ENCODE measurements at regions not wholly inside any gene's neighbourhood (a gene's known extent, or its start where the extent isn't known, plus 50 kb on each side); places are given as distances from the start of the nearest gene placed in this dataset.

GRCh38 chr3:166123088-166123487, 285.9 kb upstream of the BCHE start:
- Histone ChIP-seq H3K9ac (no peak overlapping the region), H3F3A (replicated peaks; ENCODE audit: insufficient read depth) (no peaks in the 10 kb centered on the region), H3K4me2 (no peak overlapping the region), H3K36me3 (replicated peaks in 1 of 2; ENCODE audit: control insufficient read depth in 1 of 2, insufficient read depth in 2 of 2, low read length in 1 of 2) (no peaks in the 10 kb centered on the region), H4K20me1 (ENCODE audit: insufficient read depth) (no peaks in the 10 kb centered on the region), H2AFZ (ENCODE audit: low read depth) (no peak overlapping the region), H3K4me1 (ENCODE audit: control insufficient read depth in 1 of 2, insufficient read depth in 2 of 2, low read depth in 1 of 2, low read length in 1 of 2) (no peaks in the 10 kb centered on the region), H3K4me3 (ENCODE audit: low read depth in 2 of 2, low read length in 1 of 2) (no peak overlapping the region), H3K79me2 (ENCODE audit: insufficient read depth) (no peaks in the 10 kb centered on the region), H3K27me3 (ENCODE audit: insufficient read depth) (no peaks in the 10 kb centered on the region), H3K27ac (ENCODE audit: low read depth in 2 of 2, low read length in 1 of 2) (no peak overlapping the region), H3K9me3 (no peaks in the 10 kb centered on the region), H3K9me2 (no peaks in the 10 kb centered on the region)
- DNase-seq, result no peak
- CTCF ChIA-PET, result no interaction called here
- no peak for TF ChIP-seq NFIC (IDR thresholded peaks at IDR 0.05; ENCODE audit: borderline replicate concordance)
- no peak for TF ChIP-seq SMC3 (IDR thresholded peaks at IDR 0.05; ENCODE audit: low read depth, low read length)
- TF ChIP-seq, protein P1, sequence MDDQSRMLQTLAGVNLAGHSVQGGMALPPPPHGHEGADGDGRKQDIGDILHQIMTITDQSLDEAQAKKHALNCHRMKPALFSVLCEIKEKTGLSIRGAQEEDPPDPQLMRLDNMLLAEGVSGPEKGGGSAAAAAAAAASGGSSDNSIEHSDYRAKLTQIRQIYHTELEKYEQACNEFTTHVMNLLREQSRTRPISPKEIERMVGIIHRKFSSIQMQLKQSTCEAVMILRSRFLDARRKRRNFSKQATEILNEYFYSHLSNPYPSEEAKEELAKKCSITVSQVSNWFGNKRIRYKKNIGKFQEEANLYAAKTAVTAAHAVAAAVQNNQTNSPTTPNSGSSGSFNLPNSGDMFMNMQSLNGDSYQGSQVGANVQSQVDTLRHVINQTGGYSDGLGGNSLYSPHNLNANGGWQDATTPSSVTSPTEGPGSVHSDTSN (IDR thresholded peaks at IDR 0.05), result no peak
- POLR2A ChIA-PET, result interaction anchor here (0.6 kb wide), 1 partner anchor 357 kb away, joined by 3 read pairs; no protein-coding TSS in a partner anchor

DNA sequence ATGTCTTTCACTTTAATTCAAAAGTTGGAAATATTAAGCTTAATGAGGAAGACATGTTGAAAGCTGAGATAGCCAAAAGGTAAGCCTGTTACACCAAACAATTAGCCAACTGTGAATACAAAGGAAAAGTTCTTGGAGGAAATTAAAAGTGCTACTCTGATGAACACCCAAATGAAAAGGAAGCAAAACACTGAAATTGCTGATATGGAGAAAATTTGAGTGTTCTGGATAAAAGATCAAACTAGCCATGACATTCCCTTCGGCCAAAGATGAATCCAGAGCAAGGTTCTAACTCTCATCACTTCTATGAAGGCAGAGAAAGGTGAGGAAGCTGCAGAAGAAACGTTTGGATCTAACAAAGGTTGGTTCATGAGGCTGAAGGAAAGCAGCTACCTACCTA, 280.8 kb upstream of the BCHE start:
- no peaks in the 10 kb centered on the region for H3K79me2 ChIP-seq (ENCODE audit: insufficient read depth)
- no peaks in the 10 kb centered on the region for H3F3A ChIP-seq (replicated peaks; ENCODE audit: insufficient read depth)
- no peaks in the 10 kb centered on the region for H3K27me3 ChIP-seq (ENCODE audit: insufficient read depth)
- WGBS (ENCODE audit: low lambda C conversion rate), result 2% methylated on average over 2 of the region's 2 CpGs
- no peak overlapping the region for H3K9ac ChIP-seq
- H3K4me1 ChIP-seq (ENCODE audit: control insufficient read depth in 1 of 2, insufficient read depth in 2 of 2, low read depth in 1 of 2, low read length in 1 of 2), result no peaks in the 10 kb centered on the region
- no peak overlapping the region for H3K27ac ChIP-seq (ENCODE audit: low read depth in 2 of 2, low read length in 1 of 2)
- ChIA-PET CTCF (no interaction called here), POLR2A (no interaction called here)
- no peak for DNase-seq
- no peaks in the 10 kb centered on the region for H3K36me3 ChIP-seq (replicated peaks in 1 of 2; ENCODE audit: control insufficient read depth in 1 of 2, insufficient read depth in 2 of 2, low read length in 1 of 2)
- H4K20me1 ChIP-seq (ENCODE audit: insufficient read depth), result no peaks in the 10 kb centered on the region
- no peak overlapping the region for H3K4me2 ChIP-seq
- H2AFZ ChIP-seq (ENCODE audit: low read depth), result no peak overlapping the region
- H3K9me3 ChIP-seq, result no peaks in the 10 kb centered on the region
- no peak overlapping the region for H3K4me3 ChIP-seq (ENCODE audit: low read depth in 2 of 2, low read length in 1 of 2)
- H3K9me2 ChIP-seq, result no peaks in the 10 kb centered on the region; the same call in 1 of the 2 replicates
- TF ChIP-seq SMC3 (IDR thresholded peaks at IDR 0.05; ENCODE audit: low read depth, low read length), result no peak
- no peak for TF ChIP-seq CHD2 (IDR thresholded peaks at IDR 0.05; ENCODE audit: low read length, partially characterized antibody)
- TF ChIP-seq TEAD4 (IDR thresholded peaks at IDR 0.05; ENCODE audit: borderline replicate concordance, insufficient read depth), result no peak
- TF ChIP-seq, protein P2, sequence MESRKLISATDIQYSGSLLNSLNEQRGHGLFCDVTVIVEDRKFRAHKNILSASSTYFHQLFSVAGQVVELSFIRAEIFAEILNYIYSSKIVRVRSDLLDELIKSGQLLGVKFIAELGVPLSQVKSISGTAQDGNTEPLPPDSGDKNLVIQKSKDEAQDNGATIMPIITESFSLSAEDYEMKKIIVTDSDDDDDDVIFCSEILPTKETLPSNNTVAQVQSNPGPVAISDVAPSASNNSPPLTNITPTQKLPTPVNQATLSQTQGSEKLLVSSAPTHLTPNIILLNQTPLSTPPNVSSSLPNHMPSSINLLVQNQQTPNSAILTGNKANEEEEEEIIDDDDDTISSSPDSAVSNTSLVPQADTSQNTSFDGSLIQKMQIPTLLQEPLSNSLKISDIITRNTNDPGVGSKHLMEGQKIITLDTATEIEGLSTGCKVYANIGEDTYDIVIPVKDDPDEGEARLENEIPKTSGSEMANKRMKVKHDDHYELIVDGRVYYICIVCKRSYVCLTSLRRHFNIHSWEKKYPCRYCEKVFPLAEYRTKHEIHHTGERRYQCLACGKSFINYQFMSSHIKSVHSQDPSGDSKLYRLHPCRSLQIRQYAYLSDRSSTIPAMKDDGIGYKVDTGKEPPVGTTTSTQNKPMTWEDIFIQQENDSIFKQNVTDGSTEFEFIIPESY (IDR thresholded peaks at IDR 0.05; ENCODE audit: borderline replicate concordance, low read depth), result no peak
- TF ChIP-seq EP300 (IDR thresholded peaks at IDR 0.05; ENCODE audit: borderline replicate concordance in 1 of 2, low read depth in 1 of 2, low read length in 1 of 2), result no peak
- TF ChIP-seq, protein P3, sequence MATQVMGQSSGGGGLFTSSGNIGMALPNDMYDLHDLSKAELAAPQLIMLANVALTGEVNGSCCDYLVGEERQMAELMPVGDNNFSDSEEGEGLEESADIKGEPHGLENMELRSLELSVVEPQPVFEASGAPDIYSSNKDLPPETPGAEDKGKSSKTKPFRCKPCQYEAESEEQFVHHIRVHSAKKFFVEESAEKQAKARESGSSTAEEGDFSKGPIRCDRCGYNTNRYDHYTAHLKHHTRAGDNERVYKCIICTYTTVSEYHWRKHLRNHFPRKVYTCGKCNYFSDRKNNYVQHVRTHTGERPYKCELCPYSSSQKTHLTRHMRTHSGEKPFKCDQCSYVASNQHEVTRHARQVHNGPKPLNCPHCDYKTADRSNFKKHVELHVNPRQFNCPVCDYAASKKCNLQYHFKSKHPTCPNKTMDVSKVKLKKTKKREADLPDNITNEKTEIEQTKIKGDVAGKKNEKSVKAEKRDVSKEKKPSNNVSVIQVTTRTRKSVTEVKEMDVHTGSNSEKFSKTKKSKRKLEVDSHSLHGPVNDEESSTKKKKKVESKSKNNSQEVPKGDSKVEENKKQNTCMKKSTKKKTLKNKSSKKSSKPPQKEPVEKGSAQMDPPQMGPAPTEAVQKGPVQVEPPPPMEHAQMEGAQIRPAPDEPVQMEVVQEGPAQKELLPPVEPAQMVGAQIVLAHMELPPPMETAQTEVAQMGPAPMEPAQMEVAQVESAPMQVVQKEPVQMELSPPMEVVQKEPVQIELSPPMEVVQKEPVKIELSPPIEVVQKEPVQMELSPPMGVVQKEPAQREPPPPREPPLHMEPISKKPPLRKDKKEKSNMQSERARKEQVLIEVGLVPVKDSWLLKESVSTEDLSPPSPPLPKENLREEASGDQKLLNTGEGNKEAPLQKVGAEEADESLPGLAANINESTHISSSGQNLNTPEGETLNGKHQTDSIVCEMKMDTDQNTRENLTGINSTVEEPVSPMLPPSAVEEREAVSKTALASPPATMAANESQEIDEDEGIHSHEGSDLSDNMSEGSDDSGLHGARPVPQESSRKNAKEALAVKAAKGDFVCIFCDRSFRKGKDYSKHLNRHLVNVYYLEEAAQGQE (IDR thresholded peaks at IDR 0.05; ENCODE audit: low read depth, low read length), result no peak
- TF ChIP-seq, protein P1 (IDR thresholded peaks at IDR 0.05), result no peak
- TF ChIP-seq FOSL2 (IDR thresholded peaks at IDR 0.05; ENCODE audit: borderline replicate concordance, low read depth), result no peak
- TF ChIP-seq, protein P4, sequence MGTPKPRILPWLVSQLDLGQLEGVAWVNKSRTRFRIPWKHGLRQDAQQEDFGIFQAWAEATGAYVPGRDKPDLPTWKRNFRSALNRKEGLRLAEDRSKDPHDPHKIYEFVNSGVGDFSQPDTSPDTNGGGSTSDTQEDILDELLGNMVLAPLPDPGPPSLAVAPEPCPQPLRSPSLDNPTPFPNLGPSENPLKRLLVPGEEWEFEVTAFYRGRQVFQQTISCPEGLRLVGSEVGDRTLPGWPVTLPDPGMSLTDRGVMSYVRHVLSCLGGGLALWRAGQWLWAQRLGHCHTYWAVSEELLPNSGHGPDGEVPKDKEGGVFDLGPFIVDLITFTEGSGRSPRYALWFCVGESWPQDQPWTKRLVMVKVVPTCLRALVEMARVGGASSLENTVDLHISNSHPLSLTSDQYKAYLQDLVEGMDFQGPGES (IDR thresholded peaks at IDR 0.05; ENCODE audit: low read depth, low read length), result no peak
- TF ChIP-seq NRF1 (IDR thresholded peaks at IDR 0.05; ENCODE audit: low read depth, low read length), result no peak
- TF ChIP-seq RCOR1 (IDR thresholded peaks at IDR 0.05; ENCODE audit: low read length), result no peak
- no peak for TF ChIP-seq FOXM1 (IDR thresholded peaks at IDR 0.05; ENCODE audit: low read depth)
- TF ChIP-seq, protein P5, sequence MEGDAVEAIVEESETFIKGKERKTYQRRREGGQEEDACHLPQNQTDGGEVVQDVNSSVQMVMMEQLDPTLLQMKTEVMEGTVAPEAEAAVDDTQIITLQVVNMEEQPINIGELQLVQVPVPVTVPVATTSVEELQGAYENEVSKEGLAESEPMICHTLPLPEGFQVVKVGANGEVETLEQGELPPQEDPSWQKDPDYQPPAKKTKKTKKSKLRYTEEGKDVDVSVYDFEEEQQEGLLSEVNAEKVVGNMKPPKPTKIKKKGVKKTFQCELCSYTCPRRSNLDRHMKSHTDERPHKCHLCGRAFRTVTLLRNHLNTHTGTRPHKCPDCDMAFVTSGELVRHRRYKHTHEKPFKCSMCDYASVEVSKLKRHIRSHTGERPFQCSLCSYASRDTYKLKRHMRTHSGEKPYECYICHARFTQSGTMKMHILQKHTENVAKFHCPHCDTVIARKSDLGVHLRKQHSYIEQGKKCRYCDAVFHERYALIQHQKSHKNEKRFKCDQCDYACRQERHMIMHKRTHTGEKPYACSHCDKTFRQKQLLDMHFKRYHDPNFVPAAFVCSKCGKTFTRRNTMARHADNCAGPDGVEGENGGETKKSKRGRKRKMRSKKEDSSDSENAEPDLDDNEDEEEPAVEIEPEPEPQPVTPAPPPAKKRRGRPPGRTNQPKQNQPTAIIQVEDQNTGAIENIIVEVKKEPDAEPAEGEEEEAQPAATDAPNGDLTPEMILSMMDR (IDR thresholded peaks at IDR 0.05), result no peak
- no peak for TF ChIP-seq JUND (IDR thresholded peaks at IDR 0.05)
- TF ChIP-seq RXRA (IDR thresholded peaks at IDR 0.05; ENCODE audit: borderline replicate concordance, low read depth), result no peak
